ENCODE measurements at regions not wholly inside any gene's neighbourhood (a gene's known extent, or its start where the extent isn't known, plus 50 kb on each side); places are given as distances from the start of the nearest gene placed in this dataset.

DNA sequence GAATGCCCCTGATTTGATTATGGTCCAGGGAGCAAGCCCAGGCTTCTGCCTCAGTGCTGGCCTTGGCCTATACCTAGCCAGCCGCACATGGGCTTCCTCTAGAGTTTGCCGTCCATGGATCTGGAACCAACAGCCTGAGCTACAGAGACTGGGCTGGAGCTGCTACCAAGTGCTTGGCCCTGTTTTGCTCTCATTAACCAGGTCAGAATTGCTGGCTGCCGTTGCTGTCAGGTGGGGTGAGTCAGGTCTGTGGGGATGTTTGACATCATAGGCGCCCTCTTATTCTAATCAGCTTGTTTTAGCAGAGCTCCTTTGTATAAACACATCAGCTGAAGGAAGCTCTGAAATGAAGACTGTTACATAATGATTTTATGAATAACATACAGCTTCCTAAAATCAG is 83.1 kb upstream of the PHACTR2 start:
- DNase-seq (ENCODE audit: low spot score): no peak

DNA sequence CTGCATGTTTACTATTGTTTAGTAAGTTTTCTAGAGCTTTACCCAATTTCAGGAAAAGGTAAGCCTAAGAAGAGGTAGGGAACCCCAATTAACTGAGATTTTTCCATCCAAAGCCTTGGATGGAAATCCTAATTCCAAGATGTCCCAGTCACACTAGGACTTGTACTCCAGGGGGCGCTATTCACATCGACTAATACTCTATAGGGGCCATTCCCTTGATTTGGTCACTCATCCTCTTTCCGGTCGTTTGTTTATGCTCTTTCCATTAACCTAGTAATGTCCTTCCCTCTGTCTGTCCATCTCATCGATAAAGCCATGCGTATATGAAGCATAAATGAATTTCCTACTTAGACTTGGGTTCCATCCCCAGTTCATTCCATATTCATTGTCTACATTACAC is 80.8 kb upstream of the FUCA2 start:
- no peak for DNase-seq (ENCODE audit: low spot score)

DNA sequence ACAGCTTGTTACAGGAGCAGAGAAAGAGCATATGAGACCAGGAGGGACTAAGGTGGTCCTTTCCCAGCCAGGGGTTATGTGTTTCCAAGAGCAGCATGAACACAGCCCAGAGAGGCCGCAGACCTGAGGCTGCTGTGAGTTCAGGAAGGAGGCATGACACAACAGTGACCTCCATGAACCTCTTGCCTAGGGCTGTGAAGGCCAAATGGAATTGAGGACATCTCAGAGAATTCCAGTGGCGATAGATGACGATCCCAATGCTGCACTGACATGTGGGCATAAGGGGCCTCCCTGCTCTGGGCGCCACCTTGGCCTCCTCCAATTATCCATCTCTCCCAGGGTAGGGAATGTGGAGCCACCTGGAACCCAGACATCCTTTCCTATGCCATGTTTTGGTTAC is 79.9 kb upstream of the FUCA2 start:
- DNase-seq (ENCODE audit: low spot score): no peak

DNA sequence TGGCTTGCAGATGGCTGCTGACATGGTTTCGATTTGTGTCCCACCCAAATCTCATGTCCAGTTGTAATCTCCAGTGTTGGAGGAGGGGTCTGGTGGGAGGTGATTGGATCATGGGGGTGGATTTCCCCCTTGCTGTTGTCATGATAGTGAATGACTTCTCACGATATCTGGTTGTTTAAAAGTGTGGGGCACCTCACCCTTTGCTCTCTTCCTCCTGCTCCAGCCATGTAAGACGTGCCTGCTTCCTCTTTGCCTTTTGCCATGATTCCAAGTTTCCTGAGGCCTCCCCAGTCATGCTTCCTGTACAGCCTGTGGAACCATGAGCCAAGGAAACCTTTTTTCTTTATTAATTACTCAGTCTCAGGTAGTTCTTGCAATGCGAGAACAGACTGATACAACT is 77.6 kb upstream of the FUCA2 start:
- DNase-seq (ENCODE audit: low spot score): no peak

DNA sequence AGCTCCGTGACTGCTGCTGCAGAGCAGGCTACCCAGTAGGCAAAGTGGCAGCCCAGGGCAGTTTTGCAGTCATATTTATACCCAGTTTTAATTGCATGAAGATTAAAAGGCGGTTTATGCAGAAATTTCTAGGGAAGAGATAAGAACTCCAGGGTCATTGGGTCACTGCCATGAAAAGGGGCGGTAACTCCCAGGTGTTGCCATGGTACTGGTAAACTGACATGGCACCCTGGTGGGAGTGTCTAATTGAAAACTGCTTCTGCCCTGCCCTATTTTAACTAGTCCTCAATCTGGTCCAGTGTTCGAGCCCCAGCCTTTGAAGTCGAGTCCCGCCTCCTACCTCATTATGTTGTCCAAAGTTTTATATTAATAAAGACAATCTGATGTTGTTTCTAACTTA is 75.0 kb upstream of the FUCA2 start:
- DNase-seq (ENCODE audit: low spot score): no peak

DNA sequence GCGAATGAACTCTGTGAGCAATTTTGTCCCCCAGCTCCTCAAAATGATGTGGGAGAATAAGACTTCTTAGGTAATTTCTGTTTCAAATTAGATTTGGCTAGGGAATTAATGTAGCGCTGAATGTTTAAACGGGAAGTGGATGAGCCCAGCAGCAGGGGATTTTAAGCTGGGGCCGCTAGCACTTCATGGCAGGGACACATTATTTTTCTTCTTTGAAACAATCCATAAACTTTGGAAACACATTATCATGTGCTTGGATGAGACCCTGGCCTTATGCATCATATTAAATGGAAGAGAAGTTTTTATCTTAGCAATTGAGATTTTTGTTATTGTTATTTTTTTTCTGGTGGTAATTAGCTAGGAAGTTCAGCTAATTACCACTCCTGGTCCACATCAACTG is 74.2 kb upstream of the FUCA2 start:
- DNase-seq (ENCODE audit: low spot score): no peak

DNA sequence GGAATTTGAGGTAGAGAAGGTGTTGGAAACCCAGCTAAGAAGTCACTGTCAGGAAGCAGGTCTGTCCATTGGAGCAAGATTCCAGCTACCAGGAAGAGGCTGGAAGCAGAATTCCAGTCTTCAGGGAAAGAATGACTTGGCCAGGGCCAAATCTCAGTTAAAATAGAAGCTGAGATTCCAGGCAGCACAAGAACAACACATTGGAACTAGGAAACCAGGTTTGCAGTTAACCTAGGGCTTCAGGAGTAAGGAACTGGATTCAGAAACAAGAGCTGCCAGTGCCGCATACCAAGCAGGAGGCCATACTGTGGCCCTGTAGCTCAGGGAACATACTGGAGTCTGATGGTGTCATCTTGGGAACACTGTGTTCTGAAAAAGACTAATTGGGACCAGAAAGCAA is 73.7 kb upstream of the FUCA2 start:
- DNase-seq (ENCODE audit: low spot score): no peak

DNA sequence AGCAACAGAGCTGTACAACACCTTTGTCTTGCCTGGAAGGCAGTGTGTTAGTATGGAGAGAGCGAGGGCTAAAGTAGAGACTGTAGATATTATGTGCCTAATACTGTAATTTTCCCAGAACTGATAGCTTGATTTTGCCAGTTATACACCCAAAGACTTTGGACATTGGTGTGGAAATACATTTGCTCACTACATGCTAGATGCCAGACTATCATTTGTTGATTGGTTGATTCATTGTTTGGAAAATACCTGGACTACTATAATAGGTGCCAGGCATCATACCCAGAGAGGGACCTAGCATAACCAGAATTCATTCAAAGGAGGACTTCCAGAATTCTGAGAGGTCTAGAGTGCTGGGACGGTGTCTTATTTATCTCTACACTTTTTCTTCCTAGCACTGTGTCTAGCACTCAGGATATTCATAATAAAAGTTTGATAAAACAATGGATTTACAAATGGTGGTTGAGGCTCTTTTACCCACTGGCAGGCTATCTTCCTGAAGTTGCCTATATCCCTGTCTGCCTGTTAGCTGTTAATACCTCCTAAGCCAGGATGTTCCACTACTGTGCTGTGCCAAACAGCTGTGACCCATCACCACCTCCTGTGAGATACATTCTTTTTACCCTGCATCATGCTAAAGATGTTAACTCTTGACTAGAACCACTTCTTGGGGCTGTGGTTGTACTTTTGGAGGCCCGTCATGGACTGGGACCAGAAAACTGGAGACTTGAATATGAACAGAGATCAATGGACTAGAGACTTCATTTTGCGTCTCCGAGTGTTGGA is 72.2 kb upstream of the FUCA2 start:
- DNase-seq (ENCODE audit: low spot score): peak; percentile 61

DNA sequence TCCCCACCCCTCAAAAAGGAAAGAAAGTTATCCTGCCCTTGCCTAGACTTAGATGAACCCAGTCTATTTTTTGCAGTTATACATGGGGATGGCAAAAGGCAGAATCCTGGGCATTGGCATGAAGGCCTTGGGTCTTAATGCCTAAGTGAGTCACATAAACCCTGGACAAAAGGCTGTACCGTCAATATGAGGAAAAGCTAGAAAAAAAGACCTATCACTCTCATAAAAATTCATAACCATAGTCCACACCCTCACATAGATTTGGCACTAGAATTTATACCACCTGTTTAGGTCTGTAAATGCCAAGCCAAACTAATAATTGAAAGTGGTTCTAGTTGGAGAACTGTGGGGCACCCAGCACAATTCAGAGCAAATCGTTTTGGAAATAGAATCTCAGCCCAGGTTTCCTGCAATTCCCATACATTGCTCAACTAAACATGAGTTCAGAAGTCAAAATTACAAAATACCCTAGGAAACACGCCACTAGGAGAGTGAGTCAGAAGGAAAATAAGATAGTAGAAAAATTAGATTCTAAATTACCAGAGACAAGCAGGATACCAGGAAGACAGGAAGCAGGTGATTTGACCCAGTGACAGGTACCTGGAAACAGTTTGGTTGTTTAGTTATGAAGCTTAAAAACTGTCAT is 70.4 kb upstream of the FUCA2 start:
- DNase-seq (ENCODE audit: low spot score): peak; percentile 54

DNA sequence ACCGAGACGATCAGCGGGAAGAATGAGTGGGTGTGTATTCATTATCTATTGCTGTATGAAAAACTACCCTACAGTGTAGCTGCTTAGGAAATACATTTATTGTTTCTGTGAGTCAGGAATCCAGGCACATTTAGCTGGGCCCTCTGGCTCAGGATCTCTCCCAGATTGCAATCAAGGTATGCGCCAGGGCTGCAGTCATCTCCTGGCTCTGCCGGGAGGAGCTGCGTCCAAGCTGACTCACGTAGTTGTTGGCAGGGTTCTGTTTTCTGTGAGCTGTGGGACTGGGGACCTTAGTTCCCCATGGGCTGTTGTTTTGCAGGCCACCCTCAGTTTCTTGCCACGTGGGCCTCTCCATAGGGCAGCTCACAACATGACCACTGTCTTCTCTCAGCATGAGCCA is 68.2 kb upstream of the FUCA2 start:
- peak; percentile 90 for DNase-seq (ENCODE audit: low spot score)

DNA sequence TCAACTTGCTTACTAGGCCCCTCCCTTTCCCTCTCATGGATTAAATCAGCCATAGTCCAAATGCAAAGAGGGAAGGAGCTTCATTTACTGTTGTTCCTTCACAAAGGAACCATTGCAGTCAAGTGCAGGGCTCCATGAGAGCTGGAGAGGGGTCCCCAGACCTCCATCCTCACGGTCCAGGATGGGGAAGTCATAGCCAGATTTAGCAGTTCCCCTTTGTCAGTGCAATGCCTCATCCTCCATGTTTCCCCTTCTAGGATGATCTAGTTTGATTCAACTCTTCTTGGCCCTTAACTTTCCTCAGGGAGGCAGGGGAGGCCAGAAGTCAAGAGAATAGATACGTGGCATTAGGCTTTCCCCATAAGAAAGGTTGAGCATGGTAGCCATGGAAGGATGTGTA is 66.5 kb upstream of the FUCA2 start:
- no peak for DNase-seq (ENCODE audit: low spot score)

DNA sequence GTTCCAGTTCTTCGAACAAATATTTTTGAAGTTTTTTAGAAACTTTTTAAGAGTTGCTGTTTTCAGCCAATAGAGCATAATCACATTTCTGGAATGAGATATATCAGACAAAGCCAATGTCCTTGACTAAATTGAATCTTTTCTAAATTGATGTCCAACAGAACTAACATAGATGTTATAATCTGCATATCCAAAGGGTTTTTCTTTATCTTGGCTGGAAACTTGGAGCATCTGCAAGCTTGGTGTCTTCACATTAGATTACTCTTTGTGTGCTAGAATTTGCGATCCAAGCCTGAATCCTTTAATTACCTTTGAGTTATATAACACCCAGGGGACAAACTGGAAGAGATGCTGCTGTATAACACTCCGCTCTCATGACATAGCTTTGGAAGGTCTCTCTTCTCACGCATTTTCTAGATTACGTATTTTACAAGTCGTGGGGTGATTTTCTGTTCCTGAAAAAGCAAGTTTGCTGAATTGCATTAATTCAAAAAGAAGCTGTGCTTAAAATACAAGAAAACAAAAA is 64.4 kb upstream of the FUCA2 start:
- DNase-seq (ENCODE audit: low spot score): peak; percentile 24

DNA sequence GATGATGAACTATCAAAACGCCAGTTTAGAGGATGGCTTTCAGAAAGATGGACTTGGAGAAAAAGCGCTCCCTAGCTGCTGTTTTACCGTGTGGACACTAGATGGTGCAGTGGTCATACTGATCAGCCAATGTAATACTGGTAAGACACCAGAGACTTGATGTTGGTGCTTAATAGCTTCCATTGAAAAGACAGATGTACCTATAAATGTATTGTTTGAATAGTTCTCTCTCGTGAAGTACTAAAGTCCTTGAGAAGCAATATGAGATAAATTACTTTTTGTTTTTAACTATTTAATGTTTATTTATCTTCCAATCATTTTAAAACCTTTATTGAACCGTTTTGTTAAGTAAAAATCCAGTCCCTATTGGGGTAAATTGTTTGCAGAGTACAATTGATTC is 63.9 kb upstream of the FUCA2 start:
- peak; percentile 78 for DNase-seq (ENCODE audit: low spot score)

DNA sequence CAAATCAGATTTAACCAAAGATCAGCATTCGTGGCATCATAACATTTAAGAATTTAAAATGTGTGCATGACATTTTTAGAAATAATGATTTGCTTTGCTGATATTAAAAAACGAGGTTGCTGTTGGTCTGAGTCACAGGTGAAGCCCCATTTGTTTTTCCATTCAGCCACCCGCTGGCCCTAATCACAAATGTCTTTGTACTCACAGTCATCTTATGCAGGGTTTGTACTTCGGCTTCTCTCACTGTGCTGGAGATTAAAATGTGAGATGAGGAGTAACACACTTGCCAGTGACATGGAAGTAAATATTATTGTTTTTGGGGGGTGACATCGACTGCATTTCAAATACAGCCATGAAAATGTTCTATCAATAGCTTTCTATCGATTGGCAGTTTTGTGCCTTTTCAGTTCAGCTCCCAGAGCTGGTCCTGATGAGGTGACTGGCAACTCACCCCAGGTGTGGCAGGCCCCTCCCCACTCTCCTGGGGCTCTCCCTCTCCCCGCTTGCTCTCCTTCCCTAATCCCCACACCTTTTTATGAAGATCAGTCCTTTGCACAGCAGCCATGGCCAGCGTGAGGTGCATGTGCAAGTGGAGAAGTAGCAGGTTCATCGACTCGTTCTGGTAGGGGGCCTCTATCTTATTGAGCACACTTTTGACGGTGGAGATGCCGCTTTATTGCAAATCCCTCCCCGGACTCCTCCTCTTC is 58.8 kb upstream of the FUCA2 start:
- no peak for DNase-seq (ENCODE audit: low spot score)

DNA sequence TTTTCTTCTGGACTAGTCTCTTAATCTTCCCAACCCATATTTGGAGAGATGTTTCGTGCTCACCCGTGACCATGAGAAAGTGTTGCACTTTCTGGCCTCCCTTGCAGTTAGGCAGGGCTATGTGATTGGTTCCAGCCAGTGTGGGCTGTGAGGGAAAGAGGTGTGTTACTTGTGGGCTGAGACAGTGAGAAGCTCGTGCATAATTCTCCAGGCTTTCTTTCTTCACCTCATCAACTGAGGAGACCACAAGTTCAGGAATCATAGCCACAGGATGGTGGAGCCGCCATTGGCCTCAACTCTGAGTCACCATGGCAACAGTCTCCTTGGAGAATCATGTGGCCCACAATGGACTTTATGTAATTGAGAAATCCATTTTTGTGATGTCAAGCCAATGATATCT is 57.5 kb upstream of the FUCA2 start:
- DNase-seq (ENCODE audit: low spot score): peak; percentile 67

DNA sequence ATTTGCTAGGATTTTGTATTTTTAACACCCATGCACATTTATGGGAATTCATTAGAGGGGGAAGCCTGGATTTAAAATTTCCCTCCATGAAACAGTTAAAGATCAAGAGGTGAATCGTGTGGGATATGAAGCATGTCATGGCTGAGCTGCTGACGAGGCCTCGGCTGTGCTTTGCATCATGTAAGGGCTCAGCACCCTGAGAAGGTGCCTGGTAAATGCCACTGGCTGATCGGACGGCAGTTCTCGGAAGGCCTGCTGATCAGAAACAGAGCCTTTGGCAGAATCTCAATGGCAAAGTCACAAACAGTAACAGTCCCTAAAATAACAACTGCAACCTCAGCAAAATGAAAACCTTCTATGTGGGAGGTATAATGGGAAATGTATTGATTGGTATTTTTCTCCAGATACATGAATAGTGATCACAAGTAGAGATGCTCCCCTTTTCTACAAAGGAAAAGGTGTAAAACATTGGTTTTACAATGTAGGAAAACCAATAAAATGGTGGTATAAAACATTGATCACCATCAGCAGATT is 53.0 kb upstream of the FUCA2 start:
- no peak for DNase-seq (ENCODE audit: low spot score)

DNA sequence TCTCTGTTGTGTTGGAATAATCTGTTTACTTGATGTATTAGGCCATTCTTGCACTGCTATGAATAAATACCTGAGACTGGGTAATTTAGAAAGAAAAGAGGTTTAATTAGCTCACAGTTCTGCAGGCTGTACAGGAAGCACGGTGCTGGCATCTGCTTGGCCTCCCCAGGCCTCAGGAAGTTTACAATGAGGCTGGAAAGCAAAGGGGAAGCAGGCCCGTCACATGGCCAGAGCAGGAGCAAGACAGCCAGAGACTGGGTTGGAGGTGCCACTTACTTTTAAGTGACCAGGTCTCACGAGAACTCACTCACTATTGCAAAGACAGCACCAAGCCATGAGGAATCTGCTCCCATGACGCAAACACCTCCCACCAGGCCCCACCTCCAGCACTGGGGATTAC is 50.6 kb upstream of the FUCA2 start:
- DNase-seq (ENCODE audit: low spot score): no peak
